Osteoblast (primary cell): ENCODE measurements at regions not wholly inside any gene's neighbourhood (a gene's known extent, or its start where the extent isn't known, plus 50 kb on each side); places are given as distances from the start of the nearest gene placed in this dataset.
"Not testable (repeated sequence)": the region's sequence is repeated elsewhere in the genome, so short reads cannot be mapped to it uniquely, and the experiment has no call there.

ENCODE experiments used
- DNase-seq: peaks from one replicate; pipeline ENCODE4 v3.0.0; 2011; ENCODE audit warnings: low spot score, mixed read lengths; ENCODE audit not compliant: insufficient read length; ENCODE audit errors: missing footprints
- H2AFZ ChIP-seq: 2 replicates; pipeline ENCODE4 v1.6.0; 2011; ENCODE audit warnings: mild to moderate bottlenecking, low read length
- H3K27ac ChIP-seq: 2 replicates; pipeline ENCODE4 v1.5.1; 2011; ENCODE audit warnings: mild to moderate bottlenecking, low read depth, low read length, moderate library complexity
- H3K27me3 ChIP-seq: 2 replicates; pipeline ENCODE4 v1.6.0; 2012; ENCODE audit warnings: mild to moderate bottlenecking, control low read depth, inconsistent platforms, low read length, moderate library complexity; ENCODE audit not compliant: insufficient read depth
- H3K36me3 ChIP-seq: 2 replicates; pipeline ENCODE4 v1.5.1; 2011; ENCODE audit warnings: mild to moderate bottlenecking, low read length, control low read depth, moderate library complexity; ENCODE audit not compliant: insufficient read depth
- H3K4me1 ChIP-seq: 2 replicates; pipeline ENCODE4 v1.5.1; 2011; ENCODE audit warnings: mild to moderate bottlenecking, low read length, control low read depth, moderate library complexity; ENCODE audit not compliant: insufficient read depth
- H3K4me2 ChIP-seq: 2 replicates; pipeline ENCODE4 v1.6.0; 2011; ENCODE audit warnings: mild to moderate bottlenecking, low read length; ENCODE audit not compliant: insufficient read depth
- H3K4me3 ChIP-seq: fragments of 200-600 bp; sonication (generic); 3 replicates; pipeline ENCODE4 v1.5.1; 2012; ENCODE audit warnings: mild to moderate bottlenecking, low read length, inconsistent platforms; ENCODE audit not compliant: insufficient read depth
- H3K79me2 ChIP-seq: 2 replicates; pipeline ENCODE4 v1.6.0; 2012; ENCODE audit warnings: mild to moderate bottlenecking, low read length, control low read depth, inconsistent platforms; ENCODE audit not compliant: insufficient read depth
- H3K9me3 ChIP-seq: 2 replicates; pipeline ENCODE4 v1.5.1; 2011; ENCODE audit warnings: low read depth, low read length, control low read depth
- H4K20me1 ChIP-seq: 2 replicates; pipeline ENCODE4 v1.6.0; 2012; ENCODE audit warnings: mild to moderate bottlenecking, low read length, control low read depth; ENCODE audit not compliant: insufficient read depth
- CTCF ChIP-seq: IDR thresholded peaks from 2 replicates; pipeline ENCODE4 v1.5.1; 2011; ENCODE audit warnings: mild to moderate bottlenecking, low read depth, low read length, moderate library complexity; ENCODE audit errors: extremely low read depth

GRCh38 chrX:155744534-155744933 lies 131.8 kb upstream of the TMLHE start:
- Histone ChIP-seq H3K36me3 (no peaks in the 10 kb centered on the region), H3K4me2 (no peak overlapping the region)

GRCh38 chrX:155728335-155728734 lies 115.6 kb upstream of the TMLHE start:
- H3K9me3 ChIP-seq, H3K27me3 ChIP-seq, H3K4me1 ChIP-seq, DNase-seq, H3K36me3 ChIP-seq, H3K4me2 ChIP-seq, H3K4me3 ChIP-seq, H3K27ac ChIP-seq, H3K79me2 ChIP-seq, H4K20me1 ChIP-seq, H2AFZ ChIP-seq: not testable (repeated sequence)

More at GRCh38 chrX:155744534-155744933, 131.8 kb upstream of the TMLHE start:
- Histone ChIP-seq H3K4me1 (no peaks in the 10 kb centered on the region), H2AFZ (no peak overlapping the region), H4K20me1 (no peaks in the 10 kb centered on the region), H3K9me3 (no peaks in the 10 kb centered on the region), H3K4me3 (no peak overlapping the region), H3K27ac (no peak overlapping the region), H3K27me3 (no peaks in the 10 kb centered on the region), H3K79me2 (no peaks in the 10 kb centered on the region)
- no peak for TF ChIP-seq CTCF
- DNase-seq: no peak

GRCh38 chrX:155718972-155719586 lies 106.3 kb upstream of the TMLHE start:
- H2AFZ ChIP-seq: no peak overlapping the region
- DNase-seq: no peak
- H3K79me2 ChIP-seq: no peaks in the 10 kb centered on the region
- H3K27ac ChIP-seq: no peak overlapping the region
- no peak for TF ChIP-seq CTCF
- H3K4me3 ChIP-seq: no peak overlapping the region
- H3K9me3 ChIP-seq: peaks cover 4% of the 10 kb centered on the region
- no peaks in the 10 kb centered on the region for H4K20me1 ChIP-seq
- H3K4me1 ChIP-seq: no peaks in the 10 kb centered on the region
- no peaks in the 10 kb centered on the region for H3K36me3 ChIP-seq
- H3K4me2 ChIP-seq: no peak overlapping the region
- no peaks in the 10 kb centered on the region for H3K27me3 ChIP-seq

- TF ChIP-seq CTCF: no peak
- Histone ChIP-seq H3K4me3 (no peak overlapping the region), H3K9me3 (peaks cover 6% of the 10 kb centered on the region), H3K27ac (no peak overlapping the region), H2AFZ (no peak overlapping the region), H4K20me1 (no peaks in the 10 kb centered on the region), H3K4me2 (no peak overlapping the region), H3K4me1 (no peaks in the 10 kb centered on the region), H3K27me3 (no peaks in the 10 kb centered on the region), H3K79me2 (no peaks in the 10 kb centered on the region), H3K36me3 (no peaks in the 10 kb centered on the region)
- DNase-seq: no peak
These were observed 102.4 kb upstream of the TMLHE start for GRCh38 chrX:155715141-155715540.
